ENCODE measurements at regions not wholly inside any gene's neighbourhood (a gene's known extent, or its start where the extent isn't known, plus 50 kb on each side); places are given as distances from the start of the nearest gene placed in this dataset.

GRCh38 chr16:5604770-5605169, 507.2 kb upstream of the EEF2KMT start:
- TF ChIP-seq CTCF (IDR thresholded peaks at IDR 0.05) (no peak), POLR2A (IDR thresholded peaks at IDR 0.05) (no peak)
